H1 (cell line): ENCODE measurements at regions not wholly inside any gene's neighbourhood (a gene's known extent, or its start where the extent isn't known, plus 50 kb on each side); places are given as distances from the start of the nearest gene placed in this dataset.

Experiments used
- CTCF ChIA-PET: fragments of 300-600 bp; sonication (Branson Sonifier 250); formaldehyde crosslinking; loops from one replicate; lab custom pipeline; 2021; ENCODE audit not compliant: partially characterized antibody; lab: Charles Lee
- POLR2A ChIA-PET: fragments of 300-600 bp; sonication (Branson Sonifier 250); formaldehyde crosslinking; loops from one replicate; lab custom pipeline; 2021; ENCODE audit warnings: inconsistent platforms; ENCODE audit not compliant: partially characterized antibody; lab: Charles Lee
- DNase-seq, 2 experiments: peaks; one replicate each; pipeline versions ENCODE4 v3.0.0 to v3.0.0-alpha.2; 2010 to 2022; ENCODE audit warnings: low spot score in 2 of 2, low read depth in 1 of 2, mixed read lengths in 1 of 2
- FAIRE-seq: peaks from 2 replicates; lab custom pipeline; 2011; peaks lifted over from hg19 to GRCh38; lab: Jason Lieb, UNC
- H2AFZ ChIP-seq: 2 replicates; pipeline ENCODE4 v1.8.1; 2012; ENCODE audit warnings: low read length, inconsistent platforms
- H2AK5ac ChIP-seq: 2 replicates; pipeline ENCODE4 v1.6.1; 2013; ENCODE audit warnings: low read depth, low read length
- H2BK120ac ChIP-seq: replicated peaks from 2 replicates; pipeline ENCODE3; 2013; ENCODE audit warnings: low read depth, low read length, inconsistent platforms
- H2BK12ac ChIP-seq: 2 replicates; pipeline ENCODE4 v1.6.1; 2013; ENCODE audit warnings: low read depth, low read length
- H2BK15ac ChIP-seq: 2 replicates; pipeline ENCODE4 v1.6.1; 2013; ENCODE audit warnings: low read length
- H2BK20ac ChIP-seq: 2 replicates; pipeline ENCODE4 v1.6.1; 2013; ENCODE audit warnings: low read length
- H2BK5ac ChIP-seq: 2 replicates; pipeline ENCODE4 v1.6.1; 2013; ENCODE audit warnings: low read depth, low read length
- H3K14ac ChIP-seq: 2 replicates; pipeline ENCODE4 v1.6.1; 2013; ENCODE audit warnings: inconsistent platforms; ENCODE audit not compliant: insufficient read length
- H3K18ac ChIP-seq: 2 replicates; pipeline ENCODE4 v1.6.1; 2013; ENCODE audit warnings: low read length; ENCODE audit errors: extremely low read depth
- H3K23ac ChIP-seq: 2 replicates; pipeline ENCODE4 v1.6.1; 2013; ENCODE audit warnings: inconsistent platforms; ENCODE audit not compliant: insufficient read length
- H3K23me2 ChIP-seq: 2 replicates; pipeline ENCODE4 v1.6.1; 2013; ENCODE audit warnings: low read depth, low read length
- H3K27ac ChIP-seq: 2 replicates; pipeline ENCODE4 v1.6.1; 2011; ENCODE audit warnings: low read depth, low read length, inconsistent platforms
- H3K27me3 ChIP-seq, 4 experiments: replicated peaks in 1 of 4; 1 replicate in 1 of 4; 2 replicates in 3 of 4; pipeline versions ENCODE4 v1.6.1 to v1.8.1; 2011 to 2013; ENCODE audit warnings: low read length in 3 of 4, mild to moderate bottlenecking in 3 of 4, inconsistent platforms in 2 of 4, mixed read lengths in 2 of 4, moderate library complexity in 1 of 4; ENCODE audit not compliant: control insufficient read depth in 3 of 4, insufficient read depth in 3 of 4; ENCODE audit errors: extremely low read depth in 1 of 4
- H3K36me3 ChIP-seq, 4 experiments: 2 replicates each; pipeline versions ENCODE4 v1.6.1 to v1.8.1; 2011 to 2013; ENCODE audit warnings: mild to moderate bottlenecking in 4 of 4, low read length in 3 of 4, moderate library complexity in 2 of 4, control low read depth in 1 of 4, inconsistent platforms in 1 of 4; ENCODE audit not compliant: insufficient read depth in 4 of 4, control insufficient read depth in 2 of 4
- H3K4ac ChIP-seq: replicated peaks from 2 replicates; pipeline ENCODE3; 2013; ENCODE audit warnings: low read length, low read depth, mixed read lengths, inconsistent platforms; ENCODE audit not compliant: insufficient read length
- H3K4me1 ChIP-seq, 4 experiments: replicated peaks in 1 of 4; 1 replicate in 1 of 4; 2 replicates in 3 of 4; pipeline versions ENCODE4 v1.6.1 to v1.8.1; 2011 to 2013; ENCODE audit warnings: low read length in 3 of 4, inconsistent platforms in 2 of 4, mixed read lengths in 1 of 4; ENCODE audit not compliant: insufficient read depth in 4 of 4, control insufficient read depth in 3 of 4
- H3K4me2 ChIP-seq, 2 experiments: 2 replicates each; pipeline versions ENCODE4 v1.6.1 to v1.8.1; 2011 to 2013; ENCODE audit warnings: low read depth in 2 of 2, low read length in 2 of 2, control low read depth in 1 of 2, inconsistent platforms in 1 of 2, mild to moderate bottlenecking in 1 of 2; ENCODE audit not compliant: insufficient read depth in 1 of 2
- H3K4me3 ChIP-seq, 4 experiments: fragments of 200-600, 300-600 bp in 1 of 4; sonication (generic), shearing (Covaris generic), sonication (Bioruptor Twin) in 1 of 4; 2 replicates each; pipeline versions ENCODE4 v1.5.1 to v1.8.1; 2011 to 2016; ENCODE audit warnings: low read length in 4 of 4, low read depth in 3 of 4, control low read depth in 2 of 4, inconsistent platforms in 2 of 4, mild to moderate bottlenecking in 2 of 4, mixed read lengths in 1 of 4, moderate library complexity in 1 of 4; ENCODE audit not compliant: insufficient read depth in 2 of 4; ENCODE audit errors: extremely low read depth in 1 of 4
- H3K56ac ChIP-seq: replicated peaks from 2 replicates; pipeline ENCODE3; 2013; ENCODE audit warnings: low read depth, mild to moderate bottlenecking, mixed read lengths, low read length, inconsistent platforms; ENCODE audit not compliant: insufficient read length
- H3K79me1 ChIP-seq: 2 replicates; pipeline ENCODE4 v1.6.1; 2013; ENCODE audit warnings: low read depth, low read length, control low read depth
- H3K79me2 ChIP-seq, 2 experiments: 2 replicates each; pipeline versions ENCODE4 v1.6.1 to v1.8.1; 2012 to 2013; ENCODE audit warnings: low read length in 2 of 2, mild to moderate bottlenecking in 2 of 2, inconsistent platforms in 1 of 2; ENCODE audit not compliant: insufficient read depth in 2 of 2, control insufficient read depth in 1 of 2
- H3K9ac ChIP-seq, 4 experiments: replicated peaks in 1 of 4; 1 replicate in 1 of 4; 2 replicates in 3 of 4; pipeline versions ENCODE4 v1.6.1 to v1.8.1; 2011 to 2013; ENCODE audit warnings: low read depth in 3 of 4, low read length in 3 of 4, control low read depth in 2 of 4, mild to moderate bottlenecking in 2 of 4, moderate library complexity in 2 of 4, inconsistent platforms in 1 of 4; ENCODE audit errors: extremely low read depth in 1 of 4
- H3K9me3 ChIP-seq, 2 experiments: 2 replicates each; pipeline versions ENCODE4 v1.6.1 to v1.8.1; 2012 to 2013; ENCODE audit warnings: mild to moderate bottlenecking in 2 of 2, moderate library complexity in 2 of 2, control low read depth in 1 of 2, inconsistent platforms in 1 of 2, low read depth in 1 of 2, low read length in 1 of 2, mixed read lengths in 1 of 2; ENCODE audit not compliant: insufficient read depth in 2 of 2
- H4K20me1 ChIP-seq, 2 experiments: replicated peaks in 1 of 2; 2 replicates each; pipeline versions ENCODE3 to v1.8.1; 2011 to 2013; ENCODE audit warnings: inconsistent platforms in 2 of 2, low read length in 2 of 2, mild to moderate bottlenecking in 1 of 2; ENCODE audit not compliant: insufficient read depth in 2 of 2, control insufficient read depth in 1 of 2
- H4K5ac ChIP-seq: 2 replicates; pipeline ENCODE4 v1.6.1; 2013; ENCODE audit warnings: low read length, low read depth, mixed read lengths, inconsistent platforms; ENCODE audit not compliant: insufficient read length
- H4K8ac ChIP-seq: 2 replicates; pipeline ENCODE4 v1.8.0; 2013; ENCODE audit warnings: mild to moderate bottlenecking, moderate library complexity, low read length, inconsistent platforms; ENCODE audit not compliant: insufficient read depth; ENCODE audit errors: extremely low read depth
- H4K91ac ChIP-seq: replicated peaks from 2 replicates; pipeline ENCODE3; 2013; ENCODE audit warnings: low read length, mixed read lengths, inconsistent platforms; ENCODE audit not compliant: insufficient read length
- BACH1 ChIP-seq: IDR thresholded peaks from 2 replicates; pipeline ENCODE4 v1.6.1; 2012; ENCODE audit warnings: low read length, improper control_type of control experiment
- EGR1 ChIP-seq: IDR thresholded peaks from 2 replicates; pipeline ENCODE4 v1.6.1; 2011; ENCODE audit warnings: low read depth, low read length, borderline replicate concordance
- HDAC6 ChIP-seq: IDR thresholded peaks from one replicate; pipeline ENCODE4 v1.7.1; 2012; ENCODE audit warnings: low read depth, mild to moderate bottlenecking, inconsistent platforms, low read length, moderate library complexity
- KDM5A ChIP-seq: fragments of 200-600 bp; IDR thresholded peaks from 2 replicates; pipeline ENCODE4 v1.7.1; 2012; ENCODE audit warnings: mild to moderate bottlenecking, low read length, inconsistent platforms, mixed read lengths
- SAP30 ChIP-seq: fragments of 300-600 bp; sonication (generic); IDR thresholded peaks from 2 replicates; pipeline ENCODE4 v1.7.1; 2012; ENCODE audit warnings: low read length, moderate library complexity, mild to moderate bottlenecking, inconsistent platforms; ENCODE audit not compliant: insufficient read depth, insufficient replicate concordance
- SIRT6 ChIP-seq: IDR thresholded peaks from one replicate; pipeline ENCODE4 v1.7.1; 2012; ENCODE audit warnings: low read length, inconsistent platforms
- whole genome bisulfite sequencing, 2 experiments: shearing (Covaris generic) in 1 of 2; methylation state at CpG; one replicate each; pipeline versions ENCODE4 v1.1.6 to v1.1.7; 2013 to 2015; ENCODE audit warnings: low lambda C conversion rate in 2 of 2, mixed read lengths in 2 of 2, inconsistent platforms in 1 of 2, low coverage in 1 of 2, missing lambda C conversion rate in 1 of 2; ENCODE audit not compliant: insufficient replicate concordance in 2 of 2, insufficient coverage in 1 of 2, insufficient read length in 1 of 2; ENCODE audit errors: extremely low coverage in 1 of 2, missing lambda C conversion rate in 1 of 2; 5-methylcytosine and 5-hydroxymethylcytosine counted together

- no peak overlapping the region for H2BK15ac ChIP-seq
- no peaks in the 10 kb centered on the region for H3K79me1 ChIP-seq
- H3K27me3 ChIP-seq = no peaks in the 10 kb centered on the region
- no peaks in the 10 kb centered on the region; the same call in 1 of the 2 replicates for H3K23me2 ChIP-seq
- H2BK5ac ChIP-seq = no peak overlapping the region
- no peaks in the 10 kb centered on the region for H4K20me1 ChIP-seq
- H3K14ac ChIP-seq = no peak overlapping the region
- no peaks in the 10 kb centered on the region for H3K36me3 ChIP-seq
- no peaks in the 10 kb centered on the region for H3K79me2 ChIP-seq
- no peak overlapping the region for H2BK12ac ChIP-seq
- DNase-seq (no peak), FAIRE-seq (no peak)
- WGBS, 2 experiments = 96% methylated on average over 6 of the region's 6 CpGs; no CpG with 5 or more reads in 1 of the 2 experiments
- ChIA-PET POLR2A (no interaction called here), CTCF (no interaction called here)
- H3K27ac ChIP-seq = no peak overlapping the region
- no peak overlapping the region for H2BK20ac ChIP-seq
- no peaks in the 10 kb centered on the region for H3K4me1 ChIP-seq
- no peak overlapping the region for H3K4ac ChIP-seq
- no peak overlapping the region for H3K23ac ChIP-seq
- TF ChIP-seq SIRT6 = no peak
- no peak for TF ChIP-seq EGR1
- no peak for TF ChIP-seq KDM5A
- no peak for TF ChIP-seq SAP30
- no peak for TF ChIP-seq HDAC6
- no peak for TF ChIP-seq BACH1
- no peak overlapping the region for H3K18ac ChIP-seq
- no peak overlapping the region for H2AK5ac ChIP-seq
- no peak overlapping the region for H3K56ac ChIP-seq
- no peak overlapping the region for H3K9ac ChIP-seq
- H4K8ac ChIP-seq = no peak overlapping the region; the same call in 1 of the 2 replicates
- no peak overlapping the region for H2BK120ac ChIP-seq
- no peak overlapping the region for H3K4me3 ChIP-seq
- no peak overlapping the region for H2AFZ ChIP-seq
- H4K91ac ChIP-seq = no peak overlapping the region
- H3K9me3 ChIP-seq = no peaks in the 10 kb centered on the region; a peak in 1 of 4 replicates
- H4K5ac ChIP-seq = no peak overlapping the region
- H3K4me2 ChIP-seq = no peak overlapping the region
Measured at GRCh38 chr10:4224178-4224577, 439.2 kb upstream of the KLF6 start.
